ENCODE measurements at regions not wholly inside any gene's neighbourhood (a gene's known extent, or its start where the extent isn't known, plus 50 kb on each side); places are given as distances from the start of the nearest gene placed in this dataset.
A peak's percentile ranks its signal among the peaks of the same experiment; 100 is the strongest.
"Not testable (repeated sequence)": the region's sequence is repeated elsewhere in the genome, so short reads cannot be mapped to it uniquely, and the experiment has no call there.

DNA sequence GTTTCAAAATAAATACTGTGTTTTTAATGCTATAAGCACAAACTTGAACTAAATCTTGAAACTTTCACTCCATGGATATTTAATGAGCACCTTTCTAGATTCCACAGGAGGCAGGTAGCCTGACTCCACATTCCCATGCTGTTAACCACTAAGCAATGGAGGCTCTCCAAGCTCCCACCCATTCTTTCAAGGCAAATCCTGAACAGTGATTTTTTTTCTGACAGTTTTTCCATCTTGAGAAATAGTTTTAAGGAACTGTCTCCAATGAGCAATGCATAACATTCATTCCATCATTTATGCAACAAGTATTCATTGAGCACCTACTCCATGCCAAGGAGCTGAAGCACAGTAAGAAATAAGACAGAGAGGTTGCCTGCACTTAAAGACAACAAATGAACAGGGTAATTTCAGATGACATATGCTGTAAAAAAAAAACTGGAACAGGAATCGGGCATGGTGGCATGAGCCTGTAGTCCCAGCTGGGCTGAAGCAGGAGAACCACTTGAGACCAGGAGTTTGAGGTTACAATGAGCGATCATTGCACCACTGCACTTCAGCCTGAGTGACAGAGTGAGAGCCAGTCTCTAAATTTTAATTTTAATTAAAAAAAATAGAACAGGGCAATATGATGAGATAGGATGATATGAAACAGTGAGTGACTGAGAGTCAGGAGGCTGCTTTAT, 102.3 kb upstream of the CPSF6 start:
- no peak for DNase-seq

DNA sequence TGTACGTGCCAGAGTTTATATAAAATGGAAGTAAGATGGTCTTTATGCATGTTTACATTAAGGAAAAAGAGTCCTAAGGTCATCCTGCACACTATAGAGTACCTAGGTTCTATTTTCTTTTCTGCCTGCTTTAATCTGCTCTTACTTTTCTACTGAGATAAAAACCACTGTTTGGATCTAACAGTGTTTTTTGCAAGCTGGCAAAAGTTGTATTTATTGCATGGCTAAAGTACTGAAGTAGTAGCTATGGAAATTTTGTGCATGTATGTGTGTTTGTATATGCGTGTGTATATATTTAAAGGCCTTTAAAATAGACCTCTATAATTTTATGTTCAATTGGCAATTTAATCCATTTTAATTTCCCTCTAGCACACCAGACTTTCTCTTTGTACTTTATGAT, 98.3 kb upstream of the CPSF6 start:
- DNase-seq: no peak

DNA sequence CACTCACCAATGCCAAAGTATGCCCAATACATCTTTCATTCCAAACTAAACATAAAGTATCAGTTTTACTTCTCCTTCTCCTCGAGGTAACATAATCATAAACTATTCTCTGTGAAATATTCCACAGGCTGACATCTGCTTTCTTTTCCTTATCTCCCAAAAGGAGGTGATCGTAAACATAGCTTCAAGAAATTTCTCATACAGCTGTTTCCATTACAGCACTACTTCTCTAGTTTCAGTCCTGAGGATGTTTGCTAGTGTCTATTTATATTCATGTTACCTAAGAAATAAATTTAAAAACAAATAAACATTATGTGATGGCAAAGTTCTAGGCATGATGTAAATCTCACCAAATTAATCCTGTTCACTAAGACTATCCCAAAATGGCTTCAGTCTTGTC, 90.1 kb upstream of the CPSF6 start:
- no peak for DNase-seq

DNA sequence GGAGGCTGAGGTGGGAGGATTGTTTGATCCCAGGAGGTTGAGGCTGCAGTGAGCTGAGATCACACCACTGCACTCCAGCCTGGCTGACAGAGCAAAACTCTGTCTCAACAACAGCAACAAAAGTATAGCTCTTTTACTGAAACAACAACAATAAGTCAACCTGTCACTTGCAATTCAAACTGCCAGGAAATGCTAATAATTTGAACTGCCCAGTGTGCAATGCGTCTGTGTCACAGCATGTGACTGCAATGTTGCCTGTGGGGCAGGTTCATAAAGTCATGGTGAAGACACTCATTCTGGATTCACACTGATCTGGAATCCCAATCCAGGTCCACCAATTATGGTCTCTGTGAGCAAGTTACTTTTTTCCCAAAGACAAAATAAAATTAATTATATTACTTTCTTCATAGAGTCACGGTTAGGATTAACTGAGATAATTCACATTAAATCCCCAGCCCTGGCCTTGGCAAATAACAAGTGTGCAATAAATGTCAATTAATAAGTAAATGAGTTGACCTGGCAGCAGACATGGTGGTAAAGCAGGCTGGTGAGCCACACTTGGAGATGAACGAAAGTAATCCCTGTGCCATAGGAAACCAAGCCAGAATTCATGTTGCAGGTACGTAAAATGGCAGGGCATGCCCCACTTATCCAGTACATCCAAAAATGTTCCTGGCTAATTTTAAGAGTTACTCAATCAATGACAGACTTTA, 89.1 kb upstream of the CPSF6 start:
- DNase-seq: no peak

DNA sequence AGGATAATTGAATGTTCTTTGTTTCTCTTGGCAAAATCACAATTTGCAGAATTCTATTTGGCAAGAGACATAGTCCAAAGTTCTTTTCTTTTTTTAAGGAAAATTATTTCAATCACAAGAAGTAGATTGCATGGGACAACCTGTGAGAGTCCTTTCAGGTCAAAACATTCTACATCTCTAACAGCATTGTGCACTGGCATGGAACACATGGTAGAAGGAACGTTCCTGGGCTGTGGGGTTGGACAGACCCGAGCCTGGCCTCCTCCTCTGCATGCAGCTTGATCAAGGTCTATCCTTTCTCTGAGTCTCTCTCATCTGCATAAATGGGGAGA, 88.6 kb upstream of the CPSF6 start:
- no peak for DNase-seq

DNA sequence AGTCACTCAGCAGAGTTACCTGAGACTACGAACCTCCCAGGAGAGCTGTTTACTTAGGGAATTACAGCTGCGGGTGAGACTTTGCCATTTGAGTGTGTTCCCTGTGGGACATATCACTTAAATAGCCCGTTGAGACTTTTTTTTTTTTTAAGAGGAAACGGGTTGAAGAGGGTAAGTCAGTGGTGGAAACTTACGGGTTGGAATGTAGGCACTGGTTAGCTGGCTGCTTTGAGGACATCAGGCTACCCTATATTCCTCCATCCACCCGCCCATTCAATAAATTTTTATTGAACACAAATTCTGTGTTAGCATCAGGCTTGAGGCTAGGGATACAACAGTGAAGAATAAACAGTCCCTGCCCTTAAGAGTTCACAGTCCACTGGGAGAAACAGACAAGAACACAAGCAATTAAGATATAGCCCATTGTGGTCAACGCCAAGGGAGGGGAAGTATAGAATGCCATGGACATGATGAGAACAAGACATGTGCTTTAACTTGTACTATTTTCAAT, 88.1 kb upstream of the CPSF6 start:
- no peak for DNase-seq

DNA sequence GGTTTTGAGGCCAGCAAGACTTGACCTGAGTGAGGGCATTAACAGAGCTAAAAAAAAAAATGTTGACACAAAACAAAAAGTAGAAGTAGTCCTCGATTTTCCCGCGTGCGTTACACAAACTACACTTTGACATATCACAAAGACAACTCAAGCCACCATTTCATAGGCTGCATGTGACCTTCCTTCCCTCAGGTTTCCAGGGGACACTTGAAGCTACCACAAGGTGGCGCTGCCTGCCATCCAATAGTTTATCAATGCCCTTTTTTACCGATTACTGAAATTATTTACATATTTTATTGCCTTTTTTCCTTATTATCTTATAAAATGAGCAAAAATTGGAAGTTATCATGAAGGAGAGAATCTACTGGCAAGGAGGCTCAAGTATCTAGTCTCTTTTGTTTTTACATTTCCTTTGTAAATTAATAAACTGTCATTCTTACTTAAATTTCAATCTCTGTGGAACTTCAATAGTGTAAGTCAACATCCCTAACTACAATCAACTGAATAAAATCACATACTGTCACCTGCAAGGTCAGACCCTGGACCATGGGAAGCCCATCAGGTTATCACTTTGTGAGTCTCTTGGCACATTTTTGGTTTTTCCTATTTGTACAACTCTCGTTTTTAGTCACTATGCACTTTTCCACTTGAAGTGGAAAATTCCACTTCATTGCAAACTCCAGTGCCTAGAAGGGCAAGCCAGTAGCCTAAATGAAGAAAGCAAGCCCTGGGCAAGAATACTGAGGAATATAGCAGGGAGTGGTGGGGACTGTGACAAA, 84.6 kb upstream of the CPSF6 start:
- peak; percentile 70 for DNase-seq

DNA sequence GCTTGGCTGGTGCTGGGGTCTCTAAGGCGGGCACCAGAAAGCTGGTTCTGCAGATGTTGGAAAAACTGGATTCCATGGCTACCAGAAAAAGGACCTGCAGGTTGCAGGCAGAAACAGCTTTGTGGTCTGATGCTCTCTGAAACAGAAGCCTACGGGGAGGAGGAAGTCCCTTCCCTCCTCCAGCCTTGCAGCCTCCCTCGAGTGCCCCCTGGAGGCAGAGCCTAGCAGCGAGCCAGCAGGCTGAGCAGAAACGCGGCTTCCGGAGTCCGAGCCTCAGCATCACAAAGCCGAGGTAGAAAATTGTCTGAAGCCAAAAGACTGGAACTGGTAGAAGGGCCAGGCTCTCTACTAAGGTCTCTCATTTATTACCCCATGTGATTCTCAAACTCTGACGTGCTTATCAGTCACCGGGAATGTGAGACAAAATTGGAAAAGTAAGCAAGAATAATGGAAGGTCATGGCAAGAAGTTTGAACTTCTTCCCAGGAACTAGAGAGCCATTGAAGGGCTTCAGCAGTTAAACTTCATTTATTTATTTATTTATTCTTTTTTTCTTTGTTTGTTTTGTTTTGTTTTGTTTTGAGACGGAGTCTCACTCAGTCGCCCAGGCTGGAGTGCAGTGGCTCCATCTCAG, 82.2 kb upstream of the CPSF6 start:
- DNase-seq: peak; percentile 83

DNA sequence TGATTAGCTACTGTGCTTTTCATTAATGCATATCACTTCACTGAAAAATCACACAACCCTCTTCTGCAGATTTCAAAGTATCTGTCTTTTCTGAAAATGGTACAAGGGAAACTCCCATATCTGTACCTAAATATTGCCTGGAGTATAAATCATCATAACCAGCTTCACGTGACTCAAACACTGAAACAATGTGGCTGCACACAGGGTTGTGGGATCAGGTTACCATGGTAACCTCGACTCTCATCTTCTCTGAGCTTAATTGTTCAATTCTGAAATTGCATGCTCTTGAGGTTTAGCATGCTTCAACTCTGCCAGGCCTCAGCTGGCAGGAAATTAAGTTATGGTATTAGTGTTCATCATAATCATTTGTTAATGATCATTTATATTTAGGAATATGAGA, 77.5 kb upstream of the CPSF6 start:
- peak; percentile 2 for DNase-seq

DNA sequence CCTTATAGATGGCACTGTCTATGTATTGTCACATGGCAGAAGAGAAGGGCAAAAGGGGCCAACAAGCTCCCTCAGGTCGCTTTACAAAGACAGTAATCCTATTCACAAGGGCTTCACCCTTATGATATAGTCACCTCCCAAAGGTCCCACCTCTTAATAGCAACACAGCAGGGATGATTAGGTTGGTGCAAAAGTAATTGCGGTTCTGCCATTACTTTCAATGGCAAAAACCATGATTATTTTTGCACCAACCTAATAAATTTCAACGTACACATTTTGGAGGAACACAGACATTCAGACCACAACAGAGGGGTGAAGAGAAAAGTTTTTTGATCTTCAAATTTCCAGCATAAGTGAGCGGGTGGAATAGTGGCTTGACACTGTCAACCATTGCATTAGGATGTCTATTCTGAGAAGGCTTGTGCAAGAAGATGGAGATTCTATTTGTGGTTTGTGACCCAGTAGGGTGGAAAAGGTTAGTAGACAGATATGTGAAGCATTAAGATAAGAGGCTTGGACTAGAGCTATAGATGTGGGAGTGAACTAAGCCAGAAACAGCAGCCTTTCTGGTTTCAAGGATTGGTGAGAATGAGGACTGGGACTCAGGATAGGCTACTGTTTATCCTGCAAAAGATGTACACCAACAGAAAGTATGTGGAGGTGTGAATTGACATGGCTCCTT, 75.5 kb upstream of the CPSF6 start:
- DNase-seq: no peak

DNA sequence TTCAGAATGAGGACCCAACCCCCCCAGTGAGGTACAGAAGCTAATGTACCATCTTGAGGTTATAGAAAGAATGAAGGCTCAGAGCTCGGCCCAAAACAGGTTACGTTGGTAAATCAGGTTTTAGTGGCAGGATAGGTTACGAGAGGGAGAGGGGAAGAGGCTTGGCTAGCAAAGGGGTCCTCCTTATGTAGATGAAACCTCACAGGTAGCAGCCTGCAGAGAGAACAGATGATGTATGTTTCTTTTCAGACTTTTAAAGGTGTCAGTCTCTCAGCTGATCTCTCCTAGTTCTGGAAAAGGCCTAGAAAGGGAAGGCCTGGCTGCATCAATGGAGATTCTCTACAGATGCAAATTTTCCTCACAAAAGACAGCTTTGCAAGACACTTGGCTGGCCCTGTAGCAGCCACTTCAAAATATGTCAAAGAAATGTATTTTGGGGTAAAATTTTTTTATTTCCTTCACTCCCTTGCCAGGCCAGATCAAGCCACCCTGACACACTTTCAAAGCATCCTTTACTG, 71.7 kb upstream of the CPSF6 start:
- DNase-seq: no peak

DNA sequence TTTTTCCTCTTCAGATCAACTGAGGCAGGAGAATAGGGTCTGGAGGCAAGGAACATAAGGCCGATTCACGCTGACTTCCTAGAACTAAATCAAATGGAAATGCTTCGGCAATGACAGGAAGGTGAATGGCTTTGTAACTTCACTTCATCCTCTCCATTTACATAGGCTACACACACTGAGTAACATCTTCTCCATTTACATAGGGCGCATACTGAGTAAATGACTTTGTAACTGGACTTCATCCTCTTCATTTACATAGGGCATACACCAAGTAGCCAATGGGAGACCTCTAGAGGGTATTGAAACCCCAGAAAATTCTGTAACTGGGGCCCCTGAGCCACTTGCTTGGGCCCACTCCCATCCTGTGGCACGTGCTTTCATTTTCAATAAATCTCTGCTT, 71.0 kb upstream of the CPSF6 start:
- no peak for DNase-seq

DNA sequence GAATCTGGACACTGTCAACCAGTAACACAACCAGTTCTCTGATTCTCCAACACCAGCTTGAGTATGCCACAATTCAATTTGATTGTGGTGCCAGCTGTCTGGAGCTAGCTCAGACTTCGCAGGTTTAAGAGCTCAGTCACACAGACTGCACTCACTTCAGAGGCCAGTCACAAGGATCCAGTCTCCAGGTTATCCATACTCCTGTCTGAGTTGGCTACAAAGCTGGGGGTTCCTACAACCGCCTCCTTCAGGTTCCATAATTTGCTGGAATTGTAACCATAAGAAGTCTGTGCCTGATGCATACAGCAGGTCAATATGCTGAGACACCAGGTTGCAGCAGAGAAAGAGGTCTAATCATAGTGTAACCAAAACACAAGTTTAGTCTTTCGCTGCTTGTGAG, 70.5 kb upstream of the CPSF6 start:
- DNase-seq: no peak

DNA sequence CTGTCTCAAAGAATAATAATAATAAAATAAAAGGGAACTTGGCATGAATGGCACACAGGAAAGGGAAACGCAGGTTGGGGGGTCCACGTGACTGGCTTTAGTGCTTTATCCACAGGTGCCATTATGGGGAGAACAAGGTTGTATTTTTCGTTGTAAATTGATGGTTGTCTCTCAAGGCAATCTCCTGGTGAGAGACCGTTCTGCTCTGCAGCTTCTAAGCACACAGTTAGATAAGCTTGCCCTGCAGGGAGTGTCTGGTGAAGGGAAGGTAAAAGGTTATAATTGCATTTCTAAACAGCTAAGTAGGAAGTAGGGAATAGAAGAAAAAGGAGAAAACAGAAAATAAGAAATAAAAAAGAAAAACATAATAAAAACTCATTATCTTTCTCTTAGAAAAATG, 69.1 kb upstream of the CPSF6 start:
- no peak for DNase-seq

DNA sequence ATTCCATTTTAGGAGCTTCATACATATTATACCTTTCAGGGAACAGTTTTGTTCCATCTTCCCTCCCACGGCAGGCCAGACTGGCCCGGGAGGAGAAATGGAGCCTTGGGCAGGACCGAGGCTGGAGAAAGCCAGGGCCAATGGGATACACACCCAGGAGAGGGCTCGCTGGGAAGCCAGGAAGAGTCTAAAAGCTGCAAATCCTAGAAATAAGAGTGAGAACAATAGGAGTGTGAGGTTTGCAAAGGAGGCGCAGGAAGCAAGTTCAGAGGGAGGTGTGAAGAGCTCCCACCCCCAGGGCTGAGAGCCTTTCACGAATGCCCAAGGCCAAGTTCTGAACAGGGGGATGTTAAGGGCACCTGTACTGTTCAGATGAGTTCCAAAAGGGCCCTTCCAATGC, 67.5 kb upstream of the CPSF6 start:
- DNase-seq: no peak

DNA sequence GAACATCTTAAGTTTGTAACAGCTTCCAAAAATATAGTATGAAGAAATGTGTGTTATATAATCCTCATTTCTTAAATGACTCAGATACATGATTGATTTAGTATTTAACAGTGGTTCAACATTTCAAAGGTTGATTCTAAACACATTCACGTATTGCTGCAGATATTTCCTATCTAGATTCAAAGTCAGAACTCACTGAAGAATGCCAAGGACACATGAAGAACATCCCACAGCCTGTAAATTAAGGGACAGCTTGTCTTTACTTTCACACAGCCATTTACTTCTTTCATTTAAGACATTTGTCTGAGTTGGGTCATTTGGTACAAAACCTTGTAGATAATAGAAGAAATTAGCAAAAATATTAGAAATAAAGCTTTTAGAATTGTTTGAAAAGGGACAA, 66.9 kb upstream of the CPSF6 start:
- no peak for DNase-seq

DNA sequence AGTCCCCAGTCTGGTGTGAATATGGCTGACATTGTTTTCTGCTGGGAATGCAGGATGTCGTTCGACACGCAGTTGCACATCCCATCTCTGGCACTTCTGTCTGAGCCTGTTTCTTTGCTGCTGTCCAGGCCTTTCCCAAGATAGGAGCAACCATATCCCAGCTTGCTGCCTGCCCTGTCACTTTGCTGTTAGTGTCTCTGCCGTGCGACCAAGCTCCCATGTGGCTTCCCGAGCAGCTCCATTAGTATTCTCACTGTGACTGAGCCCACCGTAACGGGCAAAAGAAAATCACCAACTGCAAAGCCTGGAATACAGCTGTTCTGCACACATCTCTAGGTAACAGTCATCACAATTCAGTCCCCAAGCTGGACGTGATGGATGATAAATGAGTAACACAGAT, 66.0 kb upstream of the CPSF6 start:
- no peak for DNase-seq

DNA sequence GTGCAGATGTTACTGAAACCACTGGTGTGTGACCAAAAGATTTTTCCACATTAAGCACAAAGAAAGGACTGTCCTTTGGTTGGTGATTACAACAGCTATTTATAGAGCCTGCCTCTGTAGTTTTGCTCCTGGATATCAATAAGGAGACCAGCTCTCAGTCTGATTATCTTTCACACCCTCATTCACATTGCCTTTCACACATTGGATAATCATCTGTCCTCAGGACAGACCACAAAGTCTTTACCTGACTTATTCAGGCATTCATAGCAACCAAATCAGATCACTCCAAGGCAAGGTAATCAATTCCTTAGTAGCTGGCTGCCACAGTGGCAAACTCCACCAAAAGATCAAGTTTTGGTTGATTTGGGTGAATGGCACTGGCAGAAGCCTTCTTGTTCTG, 59.6 kb upstream of the CPSF6 start:
- DNase-seq: no peak

DNA sequence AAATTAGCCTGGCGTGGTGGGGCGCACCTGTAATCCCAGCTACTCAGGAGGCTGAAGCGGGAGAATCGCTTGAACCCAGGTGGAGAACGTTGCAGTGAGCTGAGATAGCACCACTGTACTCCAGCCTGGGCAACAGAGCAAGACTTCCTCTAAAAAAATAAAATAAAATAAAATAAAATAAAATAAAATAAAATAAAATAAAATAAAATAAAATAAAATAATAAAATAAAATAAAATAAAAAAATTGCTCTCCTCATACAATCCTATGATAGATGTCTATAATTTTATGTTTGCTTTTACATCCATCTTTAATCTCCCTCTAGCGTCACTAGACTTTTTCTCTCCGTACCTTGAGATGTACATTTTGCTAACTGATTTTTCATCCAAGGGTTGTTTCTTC, 51.8 kb upstream of the CPSF6 start:
- not testable (repeated sequence) for DNase-seq

DNA sequence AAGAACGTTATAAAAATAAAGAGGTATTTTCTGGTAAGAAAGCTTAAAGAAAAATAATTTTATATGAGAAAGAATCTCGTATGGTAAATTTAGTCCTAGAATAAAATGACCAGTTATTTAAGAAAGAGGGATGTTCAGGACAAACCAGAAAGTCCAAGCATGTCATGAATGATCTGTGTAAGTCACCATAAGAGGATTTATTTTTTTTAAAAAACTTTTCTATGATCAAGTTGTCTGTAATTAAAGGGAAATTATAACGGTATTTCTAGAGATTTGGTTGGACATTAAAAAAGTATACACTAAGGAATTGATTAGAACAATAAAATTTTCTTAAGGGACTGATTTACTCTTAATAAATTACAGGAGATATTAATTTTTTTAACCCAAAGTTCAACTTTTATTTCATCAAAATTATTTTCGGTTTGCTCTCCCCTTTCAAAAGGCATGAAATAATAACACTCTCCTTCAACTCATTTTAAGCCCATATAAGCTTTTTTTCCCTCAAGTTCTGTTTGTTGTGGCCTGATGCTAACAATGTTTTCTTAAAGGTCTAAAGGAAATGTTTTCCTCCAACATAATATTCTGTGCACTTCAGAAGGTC, 49.9 kb upstream of the CPSF6 start:
- DNase-seq: no peak

Data from CD4-positive, alpha-beta T cell treated with Interferon gamma for 1 hour (primary cell).